Frontal cortex (tissue), 3 donors: ENCODE measurements at regions not wholly inside any gene's neighbourhood (a gene's known extent, or its start where the extent isn't known, plus 50 kb on each side); places are given as distances from the start of the nearest gene placed in this dataset.
"Not testable (repeated sequence)": the region's sequence is repeated elsewhere in the genome, so short reads cannot be mapped to it uniquely, and the experiment has no call there.

Experiments
- DNase-seq, 2 donors: peaks; one replicate each; pipeline ENCODE4 v3.0.0; 2012; ENCODE audit warnings: low spot score in 2 of 2
- FAIRE-seq: peaks from 2 replicates; lab custom pipeline; 2012; peaks lifted over from hg19 to GRCh38; lab: Jason Lieb, UNC
- donor health status: control.
- donor health status: control.
- donor health status: control.

GRCh38 chr9:75642522-75642921 lies 248.0 kb upstream of the PCSK5 start:
- no peak for FAIRE-seq
- DNase-seq, result no peak

GRCh38 chr9:75644649-75645048 lies 245.8 kb upstream of the PCSK5 start:
- DNase-seq (no peak), FAIRE-seq (no peak)

- DNase-seq (no peak), FAIRE-seq (no peak)
Measured at GRCh38 chr9:75648034-75648433, 242.4 kb upstream of the PCSK5 start.

GRCh38 chr9:75649060-75649459 lies 241.4 kb upstream of the PCSK5 start:
- FAIRE-seq, result no peak
- DNase-seq, result no peak

- FAIRE-seq (no peak), DNase-seq (no peak)
Measured at GRCh38 chr9:75651709-75652108, 238.8 kb upstream of the PCSK5 start.

- FAIRE-seq, result no peak
- no peak for DNase-seq
Measured at GRCh38 chr9:75653335-75653734, 237.1 kb upstream of the PCSK5 start.

- DNase-seq (no peak), FAIRE-seq (no peak)
Measured at GRCh38 chr9:75653750-75654149, 236.7 kb upstream of the PCSK5 start.

- DNase-seq, result no peak
- FAIRE-seq, result no peak
Measured at GRCh38 chr9:75657015-75657414, 233.5 kb upstream of the PCSK5 start.

- FAIRE-seq, result no peak
Measured at GRCh38 chr9:75658301-75658905, 232.1 kb upstream of the PCSK5 start.

GRCh38 chr9:75664597-75664996 lies 225.9 kb upstream of the PCSK5 start:
- FAIRE-seq (no peak), DNase-seq (no peak)

More at GRCh38 chr9:75658301-75658905, 232.1 kb upstream of the PCSK5 start:
- no peak for DNase-seq

GRCh38 chr9:75666856-75667554 lies 223.5 kb upstream of the PCSK5 start:
- no peak for DNase-seq
- no peak for FAIRE-seq

GRCh38 chr9:75669721-75670120 lies 220.8 kb upstream of the PCSK5 start:
- no peak for DNase-seq
- no peak for FAIRE-seq

GRCh38 chr9:75671354-75671753 lies 219.1 kb upstream of the PCSK5 start:
- no peak for FAIRE-seq
- DNase-seq, result no peak

- no peak for FAIRE-seq
- no peak for DNase-seq
Measured at GRCh38 chr9:75672478-75672877, 218.0 kb upstream of the PCSK5 start.

GRCh38 chr9:75683591-75683990 lies 206.9 kb upstream of the PCSK5 start:
- no peak for FAIRE-seq
- DNase-seq, result no peak

- FAIRE-seq (no peak), DNase-seq (no peak)
Measured at GRCh38 chr9:75685062-75685461, 205.4 kb upstream of the PCSK5 start.

GRCh38 chr9:75687359-75687953 lies 203.0 kb upstream of the PCSK5 start:
- DNase-seq (no peak), FAIRE-seq (no peak)

GRCh38 chr9:75690551-75690950 lies 199.9 kb upstream of the PCSK5 start:
- FAIRE-seq, result not testable (repeated sequence)

GRCh38 chr9:75691408-75691807 lies 199.1 kb upstream of the PCSK5 start:
- no peak for FAIRE-seq
- DNase-seq, result no peak

More at GRCh38 chr9:75690551-75690950, 199.9 kb upstream of the PCSK5 start:
- not testable (repeated sequence) for DNase-seq

GRCh38 chr9:75692309-75692708 lies 198.2 kb upstream of the PCSK5 start:
- DNase-seq (no peak), FAIRE-seq (no peak)

GRCh38 chr9:75695921-75696320 lies 194.6 kb upstream of the PCSK5 start:
- no peak for DNase-seq
- FAIRE-seq, result no peak
